Breast epithelium (tissue), 4 donors: ENCODE measurements at regions not wholly inside any gene's neighbourhood (a gene's known extent, or its start where the extent isn't known, plus 50 kb on each side); places are given as distances from the start of the nearest gene placed in this dataset.

Experiments used
- DNase-seq, 2 donors: peaks; one replicate each; pipeline ENCODE4 v3.0.0-alpha.2; 2019; ENCODE audit warnings: low spot score in 2 of 2
- H3K27ac ChIP-seq, 2 donors: fragments of 200-600 bp; sonication (generic) in 1 of 2; one replicate each; pipeline ENCODE4 v1.5.1; 2016 to 2019; ENCODE audit warnings: mild to moderate bottlenecking in 1 of 2
- H3K27me3 ChIP-seq, 2 donors: fragments of 200-600 bp; sonication (generic) in 1 of 2; one replicate each; pipeline versions ENCODE4 v1.5.1 to v1.6.0; 2017 to 2019; ENCODE audit warnings: control low read depth in 1 of 2, mild to moderate bottlenecking in 1 of 2
- H3K36me3 ChIP-seq: fragments of 200-600 bp; one replicate; pipeline ENCODE4 v1.5.1; 2019
- H3K4me1 ChIP-seq, 2 donors: fragments of 200-600 bp; sonication (generic); one replicate each; pipeline ENCODE4 v1.5.1; 2016 to 2019; ENCODE audit warnings: control low read depth in 1 of 2
- H3K4me3 ChIP-seq, 3 donors: fragments of 200-600 bp; sonication (generic); 1 replicate in 2 of 3; 2 replicates in 1 of 3; pipeline ENCODE4 v1.5.1; 2016 to 2019; ENCODE audit warnings: mild to moderate bottlenecking in 3 of 3, moderate library complexity in 2 of 3
- H3K9me3 ChIP-seq, 2 donors: fragments of 200-600 bp; sonication (generic) in 1 of 2; one replicate each; pipeline ENCODE4 v1.5.1; 2016 to 2019; ENCODE audit warnings: control low read depth in 1 of 2
- POLR2A ChIP-seq: fragments of 450-650 bp; IDR thresholded peaks from one replicate; pipeline ENCODE4 v1.6.1; 2016; ENCODE audit warnings: antibody characterized with exemption, mild to moderate bottlenecking, moderate library complexity
- POLR2AphosphoS5 ChIP-seq, 3 donors: sonication (generic); formaldehyde crosslinking; IDR thresholded peaks; one replicate each; pipeline ENCODE4 v1.6.1; 2017; ENCODE audit warnings: antibody characterized with exemption in 3 of 3
- intact Hi-C: fragments of 100-400 bp; cut with DNase I; formaldehyde crosslinking; loops from one replicate; pipeline ENCODE4 v1.15.1; 2023; ENCODE audit warnings: low total_unique reads
- TF ChIP-seq, protein P1 (sequence below), 3 donors: fragments of 450-650 bp; IDR thresholded peaks; one replicate each; pipeline ENCODE4 v1.5.1; 2016 to 2017; ENCODE audit warnings: antibody characterized with exemption in 3 of 3, mild to moderate bottlenecking in 3 of 3, moderate library complexity in 3 of 3

GRCh38 chr3:117532268-117532667, 822.7 kb downstream of the TUSC7 start:
- TF ChIP-seq POLR2A, result no peak
- TF ChIP-seq, protein P1, sequence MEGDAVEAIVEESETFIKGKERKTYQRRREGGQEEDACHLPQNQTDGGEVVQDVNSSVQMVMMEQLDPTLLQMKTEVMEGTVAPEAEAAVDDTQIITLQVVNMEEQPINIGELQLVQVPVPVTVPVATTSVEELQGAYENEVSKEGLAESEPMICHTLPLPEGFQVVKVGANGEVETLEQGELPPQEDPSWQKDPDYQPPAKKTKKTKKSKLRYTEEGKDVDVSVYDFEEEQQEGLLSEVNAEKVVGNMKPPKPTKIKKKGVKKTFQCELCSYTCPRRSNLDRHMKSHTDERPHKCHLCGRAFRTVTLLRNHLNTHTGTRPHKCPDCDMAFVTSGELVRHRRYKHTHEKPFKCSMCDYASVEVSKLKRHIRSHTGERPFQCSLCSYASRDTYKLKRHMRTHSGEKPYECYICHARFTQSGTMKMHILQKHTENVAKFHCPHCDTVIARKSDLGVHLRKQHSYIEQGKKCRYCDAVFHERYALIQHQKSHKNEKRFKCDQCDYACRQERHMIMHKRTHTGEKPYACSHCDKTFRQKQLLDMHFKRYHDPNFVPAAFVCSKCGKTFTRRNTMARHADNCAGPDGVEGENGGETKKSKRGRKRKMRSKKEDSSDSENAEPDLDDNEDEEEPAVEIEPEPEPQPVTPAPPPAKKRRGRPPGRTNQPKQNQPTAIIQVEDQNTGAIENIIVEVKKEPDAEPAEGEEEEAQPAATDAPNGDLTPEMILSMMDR (IDR thresholded peaks at IDR 0.05), result no peak
- no peaks in the 10 kb centered on the region for H3K4me1 ChIP-seq
- H3K9me3 ChIP-seq, result no peaks in the 10 kb centered on the region
- no peak for DNase-seq
- H3K4me3 ChIP-seq, result no peak overlapping the region
- no peak overlapping the region for H3K27ac ChIP-seq
- intact Hi-C loops, result no loop called here
- H3K27me3 ChIP-seq, result no peaks in the 10 kb centered on the region
- no peaks in the 10 kb centered on the region for H3K36me3 ChIP-seq

DNA sequence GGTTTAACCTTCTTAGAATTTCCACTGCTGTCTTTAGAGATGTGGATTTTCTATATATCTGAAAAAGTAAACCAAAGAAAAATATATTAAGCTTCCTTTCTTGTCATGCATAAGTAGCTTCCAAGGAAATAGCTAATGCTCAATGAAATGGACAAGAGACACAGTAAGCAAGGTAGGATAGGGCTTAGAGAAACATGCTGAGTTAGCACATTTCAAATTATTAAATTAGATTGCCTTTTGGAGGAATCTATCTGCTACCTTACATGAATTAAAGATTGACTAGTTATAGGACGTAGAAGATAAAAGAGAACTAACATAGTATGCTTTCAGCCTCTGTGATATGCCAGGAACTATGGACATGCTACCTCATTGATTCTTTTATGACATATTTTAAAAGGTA, 824.6 kb downstream of the TUSC7 start:
- intact Hi-C loops, result no loop called here
- Histone ChIP-seq H3K27me3 (no peaks in the 10 kb centered on the region), H3K9me3 (no peaks in the 10 kb centered on the region), H3K4me3 (no peak overlapping the region), H3K36me3 (no peaks in the 10 kb centered on the region), H3K4me1 (no peaks in the 10 kb centered on the region), H3K27ac (no peak overlapping the region)
- TF ChIP-seq POLR2AphosphoS5 (IDR thresholded peaks at IDR 0.05) (no peak), POLR2A (no peak)
- TF ChIP-seq, protein P1 (IDR thresholded peaks at IDR 0.05), result no peak
- no peak for DNase-seq

DNA sequence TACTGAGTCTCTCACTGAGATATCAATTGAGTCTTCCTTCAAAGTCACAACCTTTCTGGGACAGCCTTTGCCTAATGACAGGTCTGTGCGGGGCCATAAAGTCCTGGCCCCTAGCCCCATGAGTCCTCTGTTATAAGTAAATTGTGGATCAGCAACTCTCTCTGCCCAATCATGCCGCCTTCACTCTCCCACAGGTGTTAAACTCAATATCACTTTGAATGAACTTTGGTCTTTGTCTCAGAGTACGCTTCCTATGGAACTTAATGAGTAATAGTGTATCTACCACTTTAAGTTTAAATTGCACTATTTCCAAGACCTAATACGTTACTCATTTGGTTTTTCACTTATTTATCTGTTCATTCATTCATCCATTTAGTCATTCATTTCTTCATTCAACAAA, 826.4 kb downstream of the TUSC7 start:
- no peak for DNase-seq
- Histone ChIP-seq H3K27ac (no peak overlapping the region), H3K4me1 (no peaks in the 10 kb centered on the region), H3K9me3 (no peaks in the 10 kb centered on the region), H3K4me3 (no peak overlapping the region), H3K27me3 (no peaks in the 10 kb centered on the region), H3K36me3 (no peaks in the 10 kb centered on the region)
- intact Hi-C loops, result loop anchor here (5.0 kb wide), 1 partner anchor 1494 kb away; no protein-coding TSS in a partner anchor
- TF ChIP-seq POLR2AphosphoS5 (IDR thresholded peaks at IDR 0.05) (no peak), POLR2A (no peak)
- TF ChIP-seq, protein P1 (IDR thresholded peaks at IDR 0.05), result no peak

- Histone ChIP-seq H3K27me3 (no peaks in the 10 kb centered on the region), H3K9me3 (no peaks in the 10 kb centered on the region), H3K4me3 (no peak overlapping the region), H3K4me1 (no peaks in the 10 kb centered on the region), H3K36me3 (no peaks in the 10 kb centered on the region), H3K27ac (no peak overlapping the region)
- TF ChIP-seq POLR2A (no peak), POLR2AphosphoS5 (IDR thresholded peaks at IDR 0.05) (no peak)
- TF ChIP-seq, protein P1 (IDR thresholded peaks at IDR 0.05), result no peak
- intact Hi-C loops, result loop anchor here (5.0 kb wide), 1 partner anchor 1496 kb away; no protein-coding TSS in a partner anchor
- no peak for DNase-seq
These were observed 828.4 kb downstream of the TUSC7 start for GRCh38 chr3:117537949-117538348.

- Histone ChIP-seq H3K9me3 (no peaks in the 10 kb centered on the region), H3K4me3 (no peak overlapping the region), H3K36me3 (no peaks in the 10 kb centered on the region), H3K27me3 (no peaks in the 10 kb centered on the region), H3K27ac (no peak overlapping the region), H3K4me1 (no peaks in the 10 kb centered on the region)
- TF ChIP-seq, protein P1 (IDR thresholded peaks at IDR 0.05), result no peak
- TF ChIP-seq POLR2A (no peak), POLR2AphosphoS5 (IDR thresholded peaks at IDR 0.05) (no peak)
- DNase-seq, result no peak
- intact Hi-C loops, result loop anchor here (5.0 kb wide), 1 partner anchor 1497 kb away; no protein-coding TSS in a partner anchor
These were observed 830.1 kb downstream of the TUSC7 start for GRCh38 chr3:117539729-117540128.
